PC-3 (cell line): ENCODE measurements at regions not wholly inside any gene's neighbourhood (a gene's known extent, or its start where the extent isn't known, plus 50 kb on each side); places are given as distances from the start of the nearest gene placed in this dataset.

Experiments used
- CTCF ChIP-seq: fragments of 300-600 bp; sonication (generic); conservative IDR thresholded peaks from 2 replicates; pipeline ENCODE4 v1.5.1; 2017; ENCODE audit warnings: antibody characterized with exemption, low read depth, mild to moderate bottlenecking, low read length
- EZH2 ChIP-seq: fragments of 300-600 bp; sonication (generic); IDR thresholded peaks from one replicate; pipeline ENCODE4 v1.6.1; 2017; ENCODE audit warnings: antibody characterized with exemption, mild to moderate bottlenecking, low read length; ENCODE audit not compliant: unreplicated experiment

GRCh38 chr18:6553234-6553900, 138.7 kb upstream of the L3MBTL4 start:
- TF ChIP-seq EZH2, result no peak
- TF ChIP-seq CTCF, result no peak
